ENCODE measurements at regions not wholly inside any gene's neighbourhood (a gene's known extent, or its start where the extent isn't known, plus 50 kb on each side); places are given as distances from the start of the nearest gene placed in this dataset.

DNA sequence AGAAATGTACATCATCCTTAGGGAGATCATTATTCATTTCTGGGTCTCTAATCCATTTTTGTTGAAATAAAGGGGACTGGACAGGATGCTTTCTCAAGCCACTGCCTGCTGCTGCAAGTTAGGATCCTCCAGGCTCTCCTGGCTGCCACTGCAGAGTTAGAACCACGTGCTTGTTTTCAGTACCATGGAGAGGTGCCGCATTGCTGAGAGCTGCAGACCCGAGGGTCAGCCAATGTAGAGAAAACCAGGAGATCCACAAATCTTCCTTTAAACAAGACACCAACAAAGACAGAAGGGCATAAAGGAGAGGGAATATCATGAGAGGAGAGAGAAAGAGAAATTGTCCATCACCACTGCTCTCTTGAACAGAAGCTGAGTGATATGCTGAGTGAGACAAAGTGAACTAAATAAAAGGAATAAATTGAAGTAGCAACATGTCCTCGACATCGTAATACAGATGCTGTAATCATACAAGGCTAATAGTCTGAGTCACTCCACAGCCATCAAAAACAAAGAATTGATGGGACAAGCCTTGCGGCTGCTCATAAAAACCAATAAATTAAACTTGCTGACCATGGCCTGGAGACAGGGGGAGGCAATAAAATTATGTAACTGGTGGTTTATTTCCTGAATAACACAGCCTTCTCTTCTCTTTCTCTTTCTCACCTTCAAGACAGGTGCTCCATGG lies 255.7 kb downstream of the OMA1 start:
- 52% methylated on average over 6 of the region's 6 CpGs for WGBS (ENCODE audit: low lambda C conversion rate, missing lambda C conversion rate)
- no peaks in the 10 kb centered on the region for H4K20me1 ChIP-seq (ENCODE audit: insufficient read depth, poor library complexity, severe bottlenecking)
- no peaks in the 10 kb centered on the region for H3K9me3 ChIP-seq (ENCODE audit: low read depth)
- H3K36me3 ChIP-seq (replicated peaks; ENCODE audit: insufficient read depth, low read depth) = no peaks in the 10 kb centered on the region
- no peaks in the 10 kb centered on the region for H3K79me2 ChIP-seq
- H2AFZ ChIP-seq = no peak overlapping the region
- H3K9me2 ChIP-seq (replicated peaks; ENCODE audit: insufficient read depth) = no peaks in the 10 kb centered on the region
- TF ChIP-seq EZH2 (IDR thresholded peaks at IDR 0.05; ENCODE audit: borderline replicate concordance) (no peak), EZH2phosphoT487 (IDR thresholded peaks at IDR 0.05; ENCODE audit: low read depth, severe bottlenecking, unreplicated experiment) (no peak)
- TF ChIP-seq, protein P1, sequence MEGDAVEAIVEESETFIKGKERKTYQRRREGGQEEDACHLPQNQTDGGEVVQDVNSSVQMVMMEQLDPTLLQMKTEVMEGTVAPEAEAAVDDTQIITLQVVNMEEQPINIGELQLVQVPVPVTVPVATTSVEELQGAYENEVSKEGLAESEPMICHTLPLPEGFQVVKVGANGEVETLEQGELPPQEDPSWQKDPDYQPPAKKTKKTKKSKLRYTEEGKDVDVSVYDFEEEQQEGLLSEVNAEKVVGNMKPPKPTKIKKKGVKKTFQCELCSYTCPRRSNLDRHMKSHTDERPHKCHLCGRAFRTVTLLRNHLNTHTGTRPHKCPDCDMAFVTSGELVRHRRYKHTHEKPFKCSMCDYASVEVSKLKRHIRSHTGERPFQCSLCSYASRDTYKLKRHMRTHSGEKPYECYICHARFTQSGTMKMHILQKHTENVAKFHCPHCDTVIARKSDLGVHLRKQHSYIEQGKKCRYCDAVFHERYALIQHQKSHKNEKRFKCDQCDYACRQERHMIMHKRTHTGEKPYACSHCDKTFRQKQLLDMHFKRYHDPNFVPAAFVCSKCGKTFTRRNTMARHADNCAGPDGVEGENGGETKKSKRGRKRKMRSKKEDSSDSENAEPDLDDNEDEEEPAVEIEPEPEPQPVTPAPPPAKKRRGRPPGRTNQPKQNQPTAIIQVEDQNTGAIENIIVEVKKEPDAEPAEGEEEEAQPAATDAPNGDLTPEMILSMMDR (IDR thresholded peaks at IDR 0.05; ENCODE audit: poor library complexity) = no peak
- H3K4me3 ChIP-seq = no peak overlapping the region
- H3K4me2 ChIP-seq = no peak overlapping the region
- DNase-seq (ENCODE audit: low spot score) = peak; percentile 72
- no peaks in the 10 kb centered on the region for H3K4me1 ChIP-seq (ENCODE audit: insufficient read depth)
- H3K27ac ChIP-seq = no peak overlapping the region
- H3K27me3 ChIP-seq = no peaks in the 10 kb centered on the region

DNA sequence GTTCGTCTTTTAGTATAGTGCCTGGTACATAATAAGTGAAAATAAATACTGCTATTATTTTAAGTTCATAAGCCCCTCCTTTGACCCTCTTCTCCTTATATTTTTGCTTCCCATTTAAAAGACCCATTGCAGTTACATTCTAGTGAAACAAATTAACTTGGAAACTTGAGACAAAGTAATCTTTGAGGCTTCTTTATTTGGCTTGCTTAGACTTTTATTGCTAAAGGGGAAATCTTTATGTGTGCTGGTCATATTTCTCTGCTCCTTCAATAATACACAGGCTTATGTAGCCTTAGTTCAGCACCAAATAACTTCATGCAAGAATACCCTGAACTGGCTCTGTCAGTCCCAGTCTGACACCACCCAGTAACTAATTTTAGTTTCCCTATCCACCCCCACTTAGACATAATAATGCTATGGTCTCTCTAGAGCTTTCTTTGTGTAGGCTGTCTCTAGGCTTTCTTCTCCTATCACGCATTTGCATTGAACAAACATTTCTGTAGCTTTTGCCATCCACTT lies 257.8 kb downstream of the OMA1 start:
- DNase-seq (ENCODE audit: low spot score) = no peak
- no peaks in the 10 kb centered on the region for H3K9me3 ChIP-seq (ENCODE audit: low read depth)
- no peaks in the 10 kb centered on the region for H3K27me3 ChIP-seq
- WGBS (ENCODE audit: low lambda C conversion rate, missing lambda C conversion rate) = 70% methylated on average over 2 of the region's 2 CpGs
- TF ChIP-seq EZH2phosphoT487 (IDR thresholded peaks at IDR 0.05; ENCODE audit: low read depth, severe bottlenecking, unreplicated experiment) = no peak
- no peaks in the 10 kb centered on the region for H4K20me1 ChIP-seq (ENCODE audit: insufficient read depth, poor library complexity, severe bottlenecking)
- no peak overlapping the region for H3K4me3 ChIP-seq
- no peaks in the 10 kb centered on the region for H3K9me2 ChIP-seq (replicated peaks; ENCODE audit: insufficient read depth)
- H3K36me3 ChIP-seq (replicated peaks; ENCODE audit: insufficient read depth, low read depth) = no peaks in the 10 kb centered on the region
- no peak overlapping the region for H3K27ac ChIP-seq
- H3K79me2 ChIP-seq = no peaks in the 10 kb centered on the region
- no peak overlapping the region for H2AFZ ChIP-seq
- H3K4me2 ChIP-seq = no peak overlapping the region
- no peaks in the 10 kb centered on the region for H3K4me1 ChIP-seq (ENCODE audit: insufficient read depth)

DNA sequence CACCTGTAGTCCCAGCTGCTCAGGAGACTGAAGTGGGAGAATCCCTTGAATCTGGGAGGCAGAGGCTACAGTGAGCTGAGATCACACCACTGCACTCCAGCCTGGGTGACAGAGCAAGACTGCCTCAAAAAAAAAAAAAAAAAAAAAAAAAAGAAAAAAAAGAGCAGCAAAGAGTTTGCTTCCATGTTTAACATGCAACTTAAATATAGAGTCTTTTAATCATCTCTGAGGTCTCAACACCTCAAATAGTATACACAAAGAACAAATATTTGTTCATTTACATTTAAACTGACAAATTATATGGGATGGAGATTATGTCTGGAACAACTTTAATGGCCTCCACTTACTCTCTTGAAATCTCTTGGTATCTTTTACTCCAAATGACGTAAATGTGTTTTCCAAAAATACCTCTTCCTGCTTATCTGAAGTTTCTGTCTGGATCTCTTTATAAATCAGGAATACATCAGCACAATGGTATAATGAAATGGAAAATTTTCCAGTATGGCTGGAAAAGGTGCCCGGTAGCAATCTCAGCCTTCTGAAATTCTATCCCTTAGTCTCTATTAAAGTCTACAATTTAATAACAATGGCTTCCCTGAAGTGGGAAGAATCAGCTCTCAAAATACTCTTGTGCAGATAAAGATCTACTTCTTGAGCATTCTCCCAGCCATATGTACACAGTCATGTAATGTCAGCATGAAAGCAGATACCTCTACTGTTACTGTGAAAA lies 258.5 kb downstream of the OMA1 start:
- WGBS (ENCODE audit: low lambda C conversion rate, missing lambda C conversion rate) = 63% methylated on average over 2 of the region's 2 CpGs
- Histone ChIP-seq H3K9me3 (ENCODE audit: low read depth) (no peaks in the 10 kb centered on the region), H3K4me1 (ENCODE audit: insufficient read depth) (no peaks in the 10 kb centered on the region), H3K4me2 (no peak overlapping the region), H3K79me2 (no peaks in the 10 kb centered on the region), H3K27me3 (no peaks in the 10 kb centered on the region), H3K9me2 (replicated peaks; ENCODE audit: insufficient read depth) (no peaks in the 10 kb centered on the region), H3K27ac (no peak overlapping the region), H3K36me3 (replicated peaks; ENCODE audit: insufficient read depth, low read depth) (no peaks in the 10 kb centered on the region), H2AFZ (no peak overlapping the region), H4K20me1 (ENCODE audit: insufficient read depth, poor library complexity, severe bottlenecking) (no peaks in the 10 kb centered on the region), H3K4me3 (no peak overlapping the region)
- TF ChIP-seq EZH2 (IDR thresholded peaks at IDR 0.05; ENCODE audit: borderline replicate concordance) (no peak), EZH2phosphoT487 (IDR thresholded peaks at IDR 0.05; ENCODE audit: low read depth, severe bottlenecking, unreplicated experiment) (no peak)
- TF ChIP-seq, protein P1 (IDR thresholded peaks at IDR 0.05; ENCODE audit: poor library complexity) = no peak
- no peak for DNase-seq (ENCODE audit: low spot score)

DNA sequence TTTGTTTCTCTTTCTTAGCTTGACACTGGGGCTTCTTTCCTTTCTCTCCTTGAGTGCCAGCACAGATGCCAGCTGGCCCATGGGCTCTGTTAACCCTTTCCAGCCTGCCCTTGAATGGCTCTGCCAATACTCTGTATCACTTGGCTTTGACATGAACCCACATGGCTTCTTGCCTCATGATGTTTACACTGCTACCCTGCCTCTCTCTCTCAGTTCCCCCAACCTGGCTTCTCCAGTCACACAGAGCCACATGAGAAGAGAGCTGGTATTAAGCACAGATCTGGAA lies 262.4 kb downstream of the OMA1 start:
- Histone ChIP-seq H4K20me1 (ENCODE audit: insufficient read depth, poor library complexity, severe bottlenecking) (no peaks in the 10 kb centered on the region), H3K4me1 (ENCODE audit: insufficient read depth) (no peaks in the 10 kb centered on the region), H3K4me2 (no peak overlapping the region), H3K36me3 (replicated peaks; ENCODE audit: insufficient read depth, low read depth) (no peaks in the 10 kb centered on the region), H3K9me2 (replicated peaks; ENCODE audit: insufficient read depth) (no peaks in the 10 kb centered on the region), H3K4me3 (no peak overlapping the region), H2AFZ (no peak overlapping the region), H3K27ac (no peak overlapping the region), H3K79me2 (no peaks in the 10 kb centered on the region), H3K9me3 (ENCODE audit: low read depth) (no peaks in the 10 kb centered on the region), H3K27me3 (no peaks in the 10 kb centered on the region)
- TF ChIP-seq, protein P1 (IDR thresholded peaks at IDR 0.05; ENCODE audit: poor library complexity) = no peak
- TF ChIP-seq EZH2 (IDR thresholded peaks at IDR 0.05; ENCODE audit: borderline replicate concordance) (no peak), EZH2phosphoT487 (IDR thresholded peaks at IDR 0.05; ENCODE audit: low read depth, severe bottlenecking, unreplicated experiment) (no peak)
- no peak for DNase-seq (ENCODE audit: low spot score)
